ENCODE measurements at regions not wholly inside any gene's neighbourhood (a gene's known extent, or its start where the extent isn't known, plus 50 kb on each side); places are given as distances from the start of the nearest gene placed in this dataset.
A peak's percentile ranks its signal among the peaks of the same experiment; 100 is the strongest.
"Not testable (repeated sequence)": the region's sequence is repeated elsewhere in the genome, so short reads cannot be mapped to it uniquely, and the experiment has no call there.

DNA sequence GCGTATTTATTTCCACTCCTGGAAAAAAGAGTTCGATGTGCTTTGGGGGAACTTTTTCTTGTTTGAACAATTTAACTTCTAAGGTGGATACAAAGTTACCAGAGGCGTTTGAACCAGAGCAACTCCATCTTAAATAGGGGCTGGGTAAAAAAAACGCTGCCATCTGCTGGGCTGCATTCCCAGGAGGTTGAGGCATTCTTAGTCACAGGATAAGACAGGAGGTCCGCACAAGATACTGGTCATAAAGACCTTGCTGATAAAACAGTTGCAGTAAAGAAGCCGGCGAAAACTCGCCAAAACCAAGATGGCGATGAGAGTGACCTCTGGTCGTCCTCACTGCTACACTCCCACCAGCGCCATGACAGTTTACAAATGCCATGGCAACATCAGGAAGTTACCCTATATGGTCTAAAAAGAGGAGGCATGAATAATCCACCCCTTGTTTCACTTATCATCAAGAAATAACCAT lies 91.5 kb downstream of the DISP1 start (continued):
- TF ChIP-seq, protein P1, sequence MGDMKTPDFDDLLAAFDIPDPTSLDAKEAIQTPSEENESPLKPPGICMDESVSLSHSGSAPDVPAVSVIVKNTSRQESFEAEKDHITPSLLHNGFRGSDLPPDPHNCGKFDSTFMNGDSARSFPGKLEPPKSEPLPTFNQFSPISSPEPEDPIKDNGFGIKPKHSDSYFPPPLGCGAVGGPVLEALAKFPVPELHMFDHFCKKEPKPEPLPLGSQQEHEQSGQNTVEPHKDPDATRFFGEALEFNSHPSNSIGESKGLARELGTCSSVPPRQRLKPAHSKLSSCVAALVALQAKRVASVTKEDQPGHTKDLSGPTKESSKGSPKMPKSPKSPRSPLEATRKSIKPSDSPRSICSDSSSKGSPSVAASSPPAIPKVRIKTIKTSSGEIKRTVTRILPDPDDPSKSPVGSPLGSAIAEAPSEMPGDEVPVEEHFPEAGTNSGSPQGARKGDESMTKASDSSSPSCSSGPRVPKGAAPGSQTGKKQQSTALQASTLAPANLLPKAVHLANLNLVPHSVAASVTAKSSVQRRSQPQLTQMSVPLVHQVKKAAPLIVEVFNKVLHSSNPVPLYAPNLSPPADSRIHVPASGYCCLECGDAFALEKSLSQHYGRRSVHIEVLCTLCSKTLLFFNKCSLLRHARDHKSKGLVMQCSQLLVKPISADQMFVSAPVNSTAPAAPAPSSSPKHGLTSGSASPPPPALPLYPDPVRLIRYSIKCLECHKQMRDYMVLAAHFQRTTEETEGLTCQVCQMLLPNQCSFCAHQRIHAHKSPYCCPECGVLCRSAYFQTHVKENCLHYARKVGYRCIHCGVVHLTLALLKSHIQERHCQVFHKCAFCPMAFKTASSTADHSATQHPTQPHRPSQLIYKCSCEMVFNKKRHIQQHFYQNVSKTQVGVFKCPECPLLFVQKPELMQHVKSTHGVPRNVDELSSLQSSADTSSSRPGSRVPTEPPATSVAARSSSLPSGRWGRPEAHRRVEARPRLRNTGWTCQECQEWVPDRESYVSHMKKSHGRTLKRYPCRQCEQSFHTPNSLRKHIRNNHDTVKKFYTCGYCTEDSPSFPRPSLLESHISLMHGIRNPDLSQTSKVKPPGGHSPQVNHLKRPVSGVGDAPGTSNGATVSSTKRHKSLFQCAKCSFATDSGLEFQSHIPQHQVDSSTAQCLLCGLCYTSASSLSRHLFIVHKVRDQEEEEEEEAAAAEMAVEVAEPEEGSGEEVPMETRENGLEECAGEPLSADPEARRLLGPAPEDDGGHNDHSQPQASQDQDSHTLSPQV (IDR thresholded peaks at IDR 0.05), result peak; percentile 98
- TF ChIP-seq DDX20 (tag; IDR thresholded peaks at IDR 0.05; ENCODE audit: low read depth) (peak; percentile 82; the same call in 1 of the 2 replicates), PATZ1 (CRISPR knock-in tag; IDR thresholded peaks at IDR 0.05; ENCODE audit: borderline replicate concordance) (peak; percentile 45; the same call in 1 of the 2 replicates), ZNF76 (CRISPR knock-in tag; IDR thresholded peaks at IDR 0.05; ENCODE audit: borderline replicate concordance) (peak; percentile 93; the same call in 1 of the 2 replicates), SMAD3 (CRISPR knock-in tag; conservative IDR thresholded peaks at IDR 0.05) (peak; percentile 96), CTCF (IDR thresholded peaks at IDR 0.05 in 2 of 3, conservative IDR thresholded peaks at IDR 0.05 in 1 of 3; ENCODE audit: insufficient read depth in 2 of 3, low read depth in 1 of 3, low read length in 3 of 3) (0 out of 6 replicates have a peak, but pooled peaks of 1 of the 3 experiments have one; percentile 5), KLF6 (CRISPR knock-in tag; IDR thresholded peaks at IDR 0.05; ENCODE audit: borderline replicate concordance) (peak; percentile 96), RFX1 (IDR thresholded peaks at IDR 0.05) (peak; percentile 83)
- TF ChIP-seq, protein P2, sequence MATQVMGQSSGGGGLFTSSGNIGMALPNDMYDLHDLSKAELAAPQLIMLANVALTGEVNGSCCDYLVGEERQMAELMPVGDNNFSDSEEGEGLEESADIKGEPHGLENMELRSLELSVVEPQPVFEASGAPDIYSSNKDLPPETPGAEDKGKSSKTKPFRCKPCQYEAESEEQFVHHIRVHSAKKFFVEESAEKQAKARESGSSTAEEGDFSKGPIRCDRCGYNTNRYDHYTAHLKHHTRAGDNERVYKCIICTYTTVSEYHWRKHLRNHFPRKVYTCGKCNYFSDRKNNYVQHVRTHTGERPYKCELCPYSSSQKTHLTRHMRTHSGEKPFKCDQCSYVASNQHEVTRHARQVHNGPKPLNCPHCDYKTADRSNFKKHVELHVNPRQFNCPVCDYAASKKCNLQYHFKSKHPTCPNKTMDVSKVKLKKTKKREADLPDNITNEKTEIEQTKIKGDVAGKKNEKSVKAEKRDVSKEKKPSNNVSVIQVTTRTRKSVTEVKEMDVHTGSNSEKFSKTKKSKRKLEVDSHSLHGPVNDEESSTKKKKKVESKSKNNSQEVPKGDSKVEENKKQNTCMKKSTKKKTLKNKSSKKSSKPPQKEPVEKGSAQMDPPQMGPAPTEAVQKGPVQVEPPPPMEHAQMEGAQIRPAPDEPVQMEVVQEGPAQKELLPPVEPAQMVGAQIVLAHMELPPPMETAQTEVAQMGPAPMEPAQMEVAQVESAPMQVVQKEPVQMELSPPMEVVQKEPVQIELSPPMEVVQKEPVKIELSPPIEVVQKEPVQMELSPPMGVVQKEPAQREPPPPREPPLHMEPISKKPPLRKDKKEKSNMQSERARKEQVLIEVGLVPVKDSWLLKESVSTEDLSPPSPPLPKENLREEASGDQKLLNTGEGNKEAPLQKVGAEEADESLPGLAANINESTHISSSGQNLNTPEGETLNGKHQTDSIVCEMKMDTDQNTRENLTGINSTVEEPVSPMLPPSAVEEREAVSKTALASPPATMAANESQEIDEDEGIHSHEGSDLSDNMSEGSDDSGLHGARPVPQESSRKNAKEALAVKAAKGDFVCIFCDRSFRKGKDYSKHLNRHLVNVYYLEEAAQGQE (IDR thresholded peaks at IDR 0.05; ENCODE audit: borderline replicate concordance), result not testable (repeated sequence)
- TF ChIP-seq, protein P2 (CRISPR knock-in tag; IDR thresholded peaks at IDR 0.05; ENCODE audit: low read depth), result 0 out of 2 replicates have a peak, but pooled peaks have one; percentile 57
